ENCODE measurements at regions not wholly inside any gene's neighbourhood (a gene's known extent, or its start where the extent isn't known, plus 50 kb on each side); places are given as distances from the start of the nearest gene placed in this dataset.

GRCh38 chr2:104563398-104563996, 290.4 kb upstream of the POU3F3 start:
- CTCF ChIA-PET: no interaction called here
- Histone ChIP-seq H3K9me3 (no peaks in the 10 kb centered on the region), H3K27ac (no peak overlapping the region)

GRCh38 chr2:104568247-104568646, 285.7 kb upstream of the POU3F3 start:
- Histone ChIP-seq H3K4me2 (no peak overlapping the region), H3K4me1 (no peaks in the 10 kb centered on the region), H3K9me3 (no peaks in the 10 kb centered on the region), H3K4me3 (no peak overlapping the region), H3K27ac (no peak overlapping the region)
- TF ChIP-seq EP300 (IDR thresholded peaks at IDR 0.05) (no peak), PHF8 (IDR thresholded peaks at IDR 0.05; ENCODE audit: borderline replicate concordance, low read depth) (no peak), JUNB (IDR thresholded peaks at IDR 0.05) (no peak), ZC3H11A (IDR thresholded peaks at IDR 0.05) (no peak), FOXS1 (CRISPR knock-in tag; IDR thresholded peaks at IDR 0.05) (no peak), HMGXB4 (CRISPR knock-in tag; IDR thresholded peaks at IDR 0.05; ENCODE audit: borderline replicate concordance) (no peak), NPAS2 (CRISPR knock-in tag; IDR thresholded peaks at IDR 0.05; ENCODE audit: borderline replicate concordance) (no peak), FOSL2 (IDR thresholded peaks at IDR 0.05) (no peak), FOSL2 (CRISPR knock-in tag; IDR thresholded peaks at IDR 0.05) (no peak), RNF2 (IDR thresholded peaks at IDR 0.05; ENCODE audit: borderline replicate concordance, low read depth) (no peak), TP53 (CRISPR knock-in tag; IDR thresholded peaks at IDR 0.05) (no peak), ATOH8 (CRISPR knock-in tag; IDR thresholded peaks at IDR 0.05; ENCODE audit: low read depth) (no peak)
- WGBS (ENCODE audit: missing lambda C conversion rate): 53% methylated on average over 2 of the region's 4 CpGs
- ChIA-PET POLR2A (no interaction called here), CTCF (no interaction called here)
- ATAC-seq: no peak
- FAIRE-seq: no peak
- no peak for DNase-seq (ENCODE audit: low read depth in 1 of 2, low spot score in 1 of 2)

More at GRCh38 chr2:104563398-104563996, 290.4 kb upstream of the POU3F3 start:
- no peak for TF ChIP-seq JUN (IDR thresholded peaks at IDR 0.05)
- no peak for TF ChIP-seq SREBF2 (IDR thresholded peaks at IDR 0.05)
- TF ChIP-seq REST (IDR thresholded peaks at IDR 0.05): no peak
- TF ChIP-seq PBX3 (IDR thresholded peaks at IDR 0.05): no peak
- no peak for TF ChIP-seq MAZ (IDR thresholded peaks at IDR 0.05; ENCODE audit: borderline replicate concordance, low read depth, low read length)
- TF ChIP-seq POLR2AphosphoS2 (conservative IDR thresholded peaks at IDR 0.05; ENCODE audit: low read length): no peak
- FAIRE-seq: no peak
- Histone ChIP-seq H3K4me3 (no peak overlapping the region), H3K4me2 (no peak overlapping the region), H3K4me1 (no peaks in the 10 kb centered on the region)
- WGBS (ENCODE audit: missing lambda C conversion rate): 26% methylated on average over 8 of the region's 8 CpGs
- DNase-seq (ENCODE audit: low read depth in 1 of 2, low spot score in 1 of 2): peak in 1 of 2 experiments; percentile 14
- no peak for ATAC-seq
- POLR2A ChIA-PET: no interaction called here
